CD4-positive, alpha-beta T cell treated with Interleukin-4 for 4 hours (primary cell): ENCODE measurements at regions not wholly inside any gene's neighbourhood (a gene's known extent, or its start where the extent isn't known, plus 50 kb on each side); places are given as distances from the start of the nearest gene placed in this dataset.
"Not testable (repeated sequence)": the region's sequence is repeated elsewhere in the genome, so short reads cannot be mapped to it uniquely, and the experiment has no call there.

ENCODE experiments used
- DNase-seq: peaks from one replicate; pipeline ENCODE4 v3.0.0-alpha.2; 2020

GRCh38 chr1:29800120-29800519, 563.8 kb downstream of the PTPRU start:
- no peak for DNase-seq

DNA sequence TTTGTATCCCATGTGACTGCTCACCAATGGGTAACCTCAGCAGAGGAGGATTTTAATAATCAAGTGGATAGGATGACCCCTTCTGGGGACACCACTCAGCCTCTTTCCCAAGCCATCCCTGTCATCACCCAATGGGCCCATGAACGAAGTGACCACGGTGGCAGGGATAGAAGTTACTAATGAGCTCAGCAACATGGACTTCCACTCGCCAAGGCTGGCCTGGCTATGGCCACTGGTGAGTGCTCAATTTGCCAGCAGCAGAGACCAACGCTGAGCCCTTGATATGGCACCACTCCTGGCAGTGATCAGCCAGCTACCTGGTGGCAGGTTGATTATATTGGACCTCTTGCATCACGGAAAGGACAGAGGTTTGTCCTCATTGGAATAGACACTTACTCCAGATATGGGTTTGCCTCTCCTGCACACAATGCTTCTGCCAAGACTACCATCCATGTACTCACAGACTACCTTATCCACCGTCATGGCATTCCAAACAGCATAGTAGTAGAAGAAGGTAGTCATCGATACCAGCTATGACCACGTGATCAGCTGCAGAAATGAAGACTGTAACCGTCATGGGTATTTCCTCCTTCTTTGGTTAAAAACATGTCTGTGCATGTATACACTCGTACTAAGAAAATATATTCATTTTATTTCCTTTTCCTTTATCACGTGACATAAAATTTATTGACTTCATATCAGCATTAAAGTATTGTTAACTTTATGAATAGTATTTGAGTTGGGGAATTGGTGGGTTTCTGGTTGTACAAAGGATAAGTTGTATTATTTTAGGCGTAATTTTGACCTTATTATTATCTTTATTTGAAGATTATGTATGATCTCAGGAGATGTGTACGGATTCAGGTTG, 562.6 kb downstream of the PTPRU start:
- no peak for DNase-seq

DNA sequence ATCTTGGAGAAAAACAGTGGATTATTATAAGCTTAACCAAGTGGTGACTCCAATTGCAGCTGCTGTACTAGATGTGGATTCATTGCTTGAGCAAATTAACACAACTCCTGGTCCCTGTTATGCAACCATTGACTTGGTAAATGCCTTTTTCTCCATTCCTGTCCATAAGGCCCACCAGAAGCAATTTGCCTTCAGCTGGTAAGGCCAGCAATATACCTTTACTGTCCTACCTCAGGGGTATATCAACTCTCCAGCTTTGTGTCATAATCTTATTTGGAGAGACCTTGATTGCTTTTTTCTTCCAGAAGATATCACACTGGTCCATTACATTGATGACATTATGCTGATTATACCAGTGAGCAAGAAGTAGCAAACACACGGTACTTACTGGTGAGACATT, 560.8 kb downstream of the PTPRU start:
- not testable (repeated sequence) for DNase-seq

DNA sequence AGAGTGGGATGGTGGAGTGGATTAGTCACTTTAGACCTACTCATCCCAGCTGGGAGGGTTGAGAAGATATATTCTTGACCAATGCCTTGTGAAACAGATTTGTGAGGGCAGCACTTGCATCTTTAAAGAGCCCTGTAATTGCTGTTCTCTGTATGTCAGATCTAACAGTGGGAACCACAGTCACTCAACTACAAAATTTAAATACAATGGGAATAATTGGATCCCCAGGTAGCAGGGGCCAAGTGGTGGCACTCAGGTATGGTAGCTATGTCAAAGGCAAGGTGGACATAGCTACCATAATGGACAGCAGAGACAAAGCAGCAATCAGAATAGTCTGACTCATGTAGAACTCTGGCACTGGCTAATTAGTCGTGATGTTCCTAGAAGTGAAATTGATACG, 559.6 kb downstream of the PTPRU start:
- not testable (repeated sequence) for DNase-seq

- no peak for DNase-seq
Measured at GRCh38 chr1:29793653-29794348, 557.5 kb downstream of the PTPRU start.

DNA sequence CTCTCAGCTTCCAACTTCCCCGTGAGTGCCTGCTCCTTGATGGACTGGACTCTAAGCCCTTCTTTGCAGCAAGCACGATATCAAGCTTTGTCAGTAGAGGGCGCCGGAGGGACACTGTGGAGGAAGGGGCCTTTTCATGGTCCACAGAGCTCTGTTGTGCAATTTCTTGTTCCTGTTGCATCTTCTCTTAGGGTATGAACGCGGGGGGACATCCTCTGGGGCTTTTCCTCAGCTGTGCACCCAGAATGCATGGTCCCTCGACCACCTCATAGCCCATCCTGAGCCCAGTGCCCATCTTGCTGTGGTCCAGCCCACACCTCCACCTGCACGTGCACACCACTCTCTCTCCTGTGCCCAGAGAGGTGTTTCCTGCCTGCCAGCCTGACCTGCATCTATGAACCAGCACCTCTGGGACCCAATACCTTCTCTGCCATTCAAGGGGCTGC, 556.8 kb downstream of the PTPRU start:
- DNase-seq, result peak; percentile 41

DNA sequence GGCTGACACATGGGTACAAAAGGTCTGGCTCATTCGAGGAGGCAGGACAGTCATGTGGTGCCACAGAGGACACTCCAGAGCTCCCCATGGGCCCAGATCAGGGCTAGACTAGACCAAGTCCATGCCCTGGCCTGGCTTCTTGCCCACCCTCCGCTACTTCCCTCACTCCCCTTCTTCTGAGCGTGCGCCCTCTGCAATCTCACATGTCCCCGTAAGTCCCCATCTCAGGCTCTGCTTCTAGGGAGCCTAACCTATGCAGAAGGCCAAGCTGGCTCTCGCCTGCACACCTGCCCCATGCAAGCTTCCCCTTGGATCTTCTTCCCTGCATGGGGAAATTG, 553.6 kb downstream of the PTPRU start:
- DNase-seq, result no peak

DNA sequence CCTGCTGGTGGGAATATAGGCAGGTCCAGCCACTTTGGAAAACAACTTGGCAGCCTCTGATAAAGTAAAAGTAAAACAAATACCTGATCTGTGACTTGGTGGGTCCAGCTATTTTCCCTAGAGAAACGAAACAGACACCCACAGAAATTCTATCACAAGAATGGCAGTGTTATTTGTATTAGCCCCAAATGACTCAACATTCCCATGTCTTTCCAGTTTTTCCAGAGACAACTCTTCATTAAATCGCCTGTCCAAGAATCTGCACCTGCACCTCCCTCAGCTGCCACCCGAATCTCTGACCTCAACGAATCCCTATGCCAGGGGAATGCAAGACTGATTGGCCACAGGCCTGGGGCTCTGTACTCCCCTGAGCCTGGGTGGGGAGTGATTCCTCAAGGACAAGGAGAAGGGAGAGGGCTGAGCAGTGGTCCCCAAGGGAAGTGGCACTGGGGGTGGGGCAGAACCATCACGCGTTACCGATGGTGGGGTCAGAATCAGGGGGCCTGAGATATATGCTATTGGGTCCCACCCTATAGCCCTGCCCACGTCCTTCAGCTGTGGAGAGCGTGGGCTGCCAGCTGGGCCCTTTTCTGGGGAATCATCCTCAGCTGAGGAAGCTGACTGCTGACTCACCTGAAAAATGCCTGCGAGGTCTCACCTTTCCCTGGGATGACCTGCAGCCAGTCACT, 553.0 kb downstream of the PTPRU start:
- no peak for DNase-seq

DNA sequence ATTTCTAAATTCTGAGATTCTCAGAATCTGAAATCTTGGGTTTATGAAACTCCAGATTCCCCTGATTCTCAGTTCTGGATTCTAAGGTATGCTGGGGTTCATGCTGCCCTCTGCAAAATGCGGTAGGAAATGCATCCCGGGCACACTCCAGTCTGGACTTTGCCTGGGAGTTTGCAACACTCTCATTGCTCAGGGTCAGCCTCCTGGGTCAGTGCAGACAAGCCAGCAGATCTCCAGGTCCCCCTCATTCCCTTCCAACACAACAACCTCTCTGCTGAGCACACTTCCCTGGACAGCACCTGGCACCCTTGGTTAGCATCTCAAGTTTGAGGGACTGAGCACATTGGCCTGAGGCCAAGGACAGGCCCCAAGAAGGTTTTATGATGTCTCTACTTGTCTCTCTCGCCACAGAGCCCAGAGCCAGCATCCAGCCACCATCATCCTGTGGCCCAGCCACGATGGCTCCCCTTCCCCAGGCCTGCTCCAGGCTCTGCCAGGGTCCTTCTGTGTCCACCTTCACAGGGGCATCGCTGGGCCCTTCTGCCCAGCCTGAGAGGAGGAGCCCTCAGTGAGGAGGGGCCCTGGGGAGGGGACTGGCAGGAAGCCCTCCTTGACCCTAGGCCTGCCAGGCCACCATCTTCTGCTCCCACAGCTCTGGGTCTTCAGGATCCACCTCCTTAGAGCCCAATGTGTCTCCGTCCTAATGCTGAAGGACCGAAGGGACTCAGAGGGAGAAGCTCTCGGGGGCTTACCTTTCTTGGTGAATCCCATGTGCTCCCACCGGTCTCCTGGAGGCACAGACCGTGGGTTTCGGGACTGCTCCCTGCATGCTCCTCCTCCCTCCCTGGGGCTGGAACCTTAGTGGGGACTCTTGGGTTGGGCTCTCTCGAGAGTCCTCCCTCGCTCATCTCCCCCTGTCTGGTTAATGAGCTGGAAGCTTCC, 550.7 kb downstream of the PTPRU start:
- no peak for DNase-seq

GRCh38 chr1:29786195-29786594, 549.9 kb downstream of the PTPRU start:
- DNase-seq, result no peak

GRCh38 chr1:29785554-29785953, 549.2 kb downstream of the PTPRU start:
- no peak for DNase-seq

DNA sequence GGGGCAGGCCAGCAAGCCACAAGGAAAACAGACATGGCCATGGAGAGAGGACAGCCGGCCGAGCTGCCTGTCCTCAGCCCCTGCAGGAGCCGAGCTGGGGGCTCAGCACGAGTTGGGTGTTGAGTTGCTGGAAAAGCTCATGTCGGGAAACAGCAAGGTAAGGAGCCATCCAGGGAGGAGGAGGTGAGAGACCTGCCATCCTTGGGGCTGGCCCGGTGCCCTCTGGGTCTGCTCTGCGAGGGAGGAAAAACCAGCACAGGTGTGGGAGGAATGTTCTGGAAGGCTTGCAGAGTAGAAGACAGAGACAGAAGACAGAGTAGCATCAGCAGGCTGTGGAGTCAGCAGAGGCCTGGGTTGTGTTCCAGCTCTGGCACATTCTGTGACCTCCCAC, 548.8 kb downstream of the PTPRU start:
- no peak for DNase-seq

DNA sequence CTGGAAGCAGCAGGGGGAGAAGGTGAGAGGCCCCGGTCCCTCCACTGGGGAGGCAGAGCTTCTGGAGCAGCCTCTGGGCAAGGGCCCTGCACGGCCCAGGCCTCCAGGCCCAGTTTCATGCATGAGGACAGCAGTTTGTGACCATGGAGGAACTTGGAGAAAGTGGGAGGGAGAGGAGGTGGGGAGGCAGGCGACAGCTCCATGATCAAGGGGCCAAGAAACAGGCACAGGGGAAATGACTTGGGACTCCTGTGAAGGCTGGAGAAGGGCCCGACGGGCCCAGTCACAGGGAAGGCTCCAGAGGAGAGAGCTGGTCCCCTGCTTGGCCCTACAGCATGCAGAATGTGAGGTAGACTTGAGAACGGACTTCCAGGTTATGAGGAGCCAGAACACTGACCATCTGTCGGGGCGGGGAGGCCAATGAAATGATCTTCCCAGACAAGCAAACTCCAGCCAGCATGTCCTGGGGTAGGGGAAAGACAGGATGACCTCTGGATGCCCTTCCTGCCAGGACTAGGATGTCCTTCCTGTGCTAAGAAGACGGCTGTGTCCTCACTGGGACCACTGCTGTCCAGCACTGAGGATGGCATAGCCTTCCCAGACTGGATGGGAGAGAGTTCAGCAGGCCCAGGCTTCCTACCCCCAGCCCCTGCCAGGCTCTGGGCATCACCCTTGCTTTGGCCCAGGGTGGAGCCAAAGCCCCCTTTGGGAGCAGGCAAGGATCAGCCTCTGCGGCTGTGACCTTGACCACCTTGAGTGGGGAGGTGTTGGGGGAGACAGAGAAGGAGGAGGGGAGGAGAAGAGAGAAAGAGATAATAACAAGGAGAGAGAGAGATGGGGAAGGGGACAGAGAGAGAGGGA, 548.2 kb downstream of the PTPRU start:
- DNase-seq, result no peak

GRCh38 chr1:29783508-29784275, 547.4 kb downstream of the PTPRU start:
- no peak for DNase-seq

GRCh38 chr1:29782846-29783507, 546.7 kb downstream of the PTPRU start:
- DNase-seq, result no peak

DNA sequence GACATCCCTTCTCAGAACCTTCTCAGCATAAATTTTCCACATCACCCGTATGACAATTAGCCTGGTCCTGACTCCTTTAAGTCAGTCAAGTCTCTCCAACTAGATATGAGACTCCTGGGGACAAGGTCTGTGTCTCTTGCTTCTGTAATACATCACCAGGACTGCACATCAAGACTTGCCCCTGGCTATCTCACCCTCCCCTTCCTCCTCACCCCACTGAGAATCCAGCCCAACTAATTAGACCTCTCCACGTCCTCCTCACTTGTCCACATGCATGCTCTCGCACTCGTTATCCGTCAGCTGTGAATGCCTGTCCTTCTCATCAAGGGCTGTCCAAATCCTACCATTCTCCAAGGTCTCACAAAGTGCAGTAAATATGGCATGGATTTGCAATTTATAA, 542.8 kb downstream of the PTPRU start:
- DNase-seq, result no peak

- DNase-seq, result no peak
Measured at GRCh38 chr1:29777522-29777921, 541.2 kb downstream of the PTPRU start.

DNA sequence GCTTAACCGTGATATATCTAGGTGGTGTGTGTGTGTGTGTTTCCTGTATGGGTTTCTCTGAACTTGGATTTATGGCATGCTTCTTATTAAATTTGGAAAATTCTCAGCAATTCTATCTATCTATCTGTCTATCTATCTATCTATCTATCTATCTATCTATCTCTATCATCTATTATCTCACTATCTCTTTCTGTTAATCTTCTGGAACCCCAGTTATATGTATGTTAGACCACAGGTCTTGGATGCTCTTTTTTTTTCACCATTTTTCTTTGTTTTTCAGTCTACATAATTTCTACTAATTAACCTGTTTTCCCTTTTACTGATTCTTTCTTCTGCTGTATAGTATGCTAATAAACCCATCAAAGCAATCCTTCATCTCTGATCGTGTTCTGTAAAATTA, 538.0 kb downstream of the PTPRU start:
- no peak for DNase-seq

- no peak for DNase-seq
Measured at GRCh38 chr1:29772584-29773100, 536.3 kb downstream of the PTPRU start.
